ENCODE measurements at regions not wholly inside any gene's neighbourhood (a gene's known extent, or its start where the extent isn't known, plus 50 kb on each side); places are given as distances from the start of the nearest gene placed in this dataset.

- DNase-seq (ENCODE audit: low read depth in 2 of 2), result no peak
Measured at GRCh38 chr1:193524021-193524420, 337.6 kb upstream of the B3GALT2 start.

GRCh38 chr1:193520472-193520871 is 334.1 kb upstream of the B3GALT2 start:
- no peak for DNase-seq (ENCODE audit: low read depth in 2 of 2)

- no peak for DNase-seq (ENCODE audit: low read depth in 2 of 2)
Measured at GRCh38 chr1:193519922-193520321, 333.5 kb upstream of the B3GALT2 start.

- no peak for DNase-seq (ENCODE audit: low read depth in 2 of 2)
Measured at GRCh38 chr1:193516755-193517388, 330.5 kb upstream of the B3GALT2 start.

GRCh38 chr1:193514397-193514796 is 328.0 kb upstream of the B3GALT2 start:
- no peak for DNase-seq (ENCODE audit: low read depth in 2 of 2)

- DNase-seq (ENCODE audit: low read depth in 2 of 2), result no peak
Measured at GRCh38 chr1:193513032-193513431, 326.6 kb upstream of the B3GALT2 start.

- DNase-seq (ENCODE audit: low read depth in 2 of 2), result no peak
Measured at GRCh38 chr1:193504920-193505319, 318.5 kb upstream of the B3GALT2 start.

GRCh38 chr1:193498088-193498655 is 311.8 kb upstream of the B3GALT2 start:
- no peak for DNase-seq (ENCODE audit: low read depth in 2 of 2)

GRCh38 chr1:193494368-193494767 is 308.0 kb upstream of the B3GALT2 start:
- no peak for DNase-seq (ENCODE audit: low read depth in 2 of 2)

- DNase-seq (ENCODE audit: low read depth in 2 of 2), result no peak
Measured at GRCh38 chr1:193489191-193489590, 302.8 kb upstream of the B3GALT2 start.

GRCh38 chr1:193487722-193488121 is 301.3 kb upstream of the B3GALT2 start:
- no peak for DNase-seq (ENCODE audit: low read depth in 2 of 2)

GRCh38 chr1:193486671-193487229 is 300.3 kb upstream of the B3GALT2 start:
- DNase-seq (ENCODE audit: low read depth in 2 of 2), result no peak

- no peak for DNase-seq (ENCODE audit: low read depth in 2 of 2)
Measured at GRCh38 chr1:193480755-193481154, 294.3 kb upstream of the B3GALT2 start.

GRCh38 chr1:193479187-193479586 is 292.8 kb upstream of the B3GALT2 start:
- DNase-seq (ENCODE audit: low read depth in 2 of 2), result peak; percentile 24 to 33

- no peak for DNase-seq (ENCODE audit: low read depth in 2 of 2)
Measured at GRCh38 chr1:193476748-193477147, 290.3 kb upstream of the B3GALT2 start.

GRCh38 chr1:193473932-193474331 is 287.5 kb upstream of the B3GALT2 start:
- DNase-seq (ENCODE audit: low read depth in 2 of 2), result no peak

GRCh38 chr1:193472838-193473398 is 286.5 kb upstream of the B3GALT2 start:
- no peak for DNase-seq (ENCODE audit: low read depth in 2 of 2)

- DNase-seq (ENCODE audit: low read depth in 2 of 2), result no peak
Measured at GRCh38 chr1:193472430-193472829, 286.0 kb upstream of the B3GALT2 start.

- DNase-seq (ENCODE audit: low read depth in 2 of 2), result no peak
Measured at GRCh38 chr1:193471981-193472380, 285.6 kb upstream of the B3GALT2 start.

- DNase-seq (ENCODE audit: low read depth in 2 of 2), result no peak
Measured at GRCh38 chr1:193463326-193463932, 277.0 kb upstream of the B3GALT2 start.

- DNase-seq (ENCODE audit: low read depth in 2 of 2), result no peak
Measured at GRCh38 chr1:193462629-193463320, 276.4 kb upstream of the B3GALT2 start.

GRCh38 chr1:193458628-193459027 is 272.2 kb upstream of the B3GALT2 start:
- no peak for DNase-seq (ENCODE audit: low read depth in 2 of 2)

All from stimulated activated CD4-positive, alpha-beta T cell treated with anti-CD3 and anti-CD28 coated beads, Interleukin-15, amount 100 ng/mL, for 48 hours (primary cell).